HG02678 (cell line): ENCODE measurements at regions not wholly inside any gene's neighbourhood (a gene's known extent, or its start where the extent isn't known, plus 50 kb on each side); places are given as distances from the start of the nearest gene placed in this dataset.

ENCODE experiments used
- ATAC-seq: cut with Tn5 transposase; IDR thresholded peaks from one replicate; pipeline ENCODE4 v1.9.1; 2021; ENCODE audit warnings: mild to moderate bottlenecking, moderate library complexity; ENCODE audit not compliant: unreplicated experiment

GRCh38 chr2:14355102-14355501 is 277.4 kb upstream of the LRATD1 start:
- no peak for ATAC-seq

GRCh38 chr2:14358339-14358738 is 274.2 kb upstream of the LRATD1 start:
- ATAC-seq: no peak

- ATAC-seq: no peak
These were observed 273.7 kb upstream of the LRATD1 start for GRCh38 chr2:14358774-14359173.

- no peak for ATAC-seq
These were observed 269.4 kb upstream of the LRATD1 start for GRCh38 chr2:14363137-14363536.

- ATAC-seq: no peak
These were observed 268.5 kb upstream of the LRATD1 start for GRCh38 chr2:14363976-14364375.

GRCh38 chr2:14364471-14364870 is 268.0 kb upstream of the LRATD1 start:
- no peak for ATAC-seq

GRCh38 chr2:14385043-14385442 is 247.5 kb upstream of the LRATD1 start:
- no peak for ATAC-seq

- no peak for ATAC-seq
These were observed 245.2 kb upstream of the LRATD1 start for GRCh38 chr2:14387332-14387731.

GRCh38 chr2:14388724-14389123 is 243.8 kb upstream of the LRATD1 start:
- ATAC-seq: no peak

- ATAC-seq: no peak
These were observed 235.9 kb upstream of the LRATD1 start for GRCh38 chr2:14396533-14397083.

GRCh38 chr2:14398641-14399040 is 233.9 kb upstream of the LRATD1 start:
- ATAC-seq: no peak

- peak; percentile 59 for ATAC-seq
These were observed 230.6 kb upstream of the LRATD1 start for GRCh38 chr2:14401873-14402272.

- ATAC-seq: no peak
These were observed 223.8 kb upstream of the LRATD1 start for GRCh38 chr2:14408695-14409094.

- no peak for ATAC-seq
These were observed 215.0 kb upstream of the LRATD1 start for GRCh38 chr2:14417551-14417950.

GRCh38 chr2:14418115-14418514 is 214.4 kb upstream of the LRATD1 start:
- no peak for ATAC-seq

GRCh38 chr2:14420851-14421250 is 211.7 kb upstream of the LRATD1 start:
- ATAC-seq: peak; percentile 27

- ATAC-seq: no peak
These were observed 210.1 kb upstream of the LRATD1 start for GRCh38 chr2:14422426-14422825.

GRCh38 chr2:14423145-14423906 is 209.2 kb upstream of the LRATD1 start:
- peak; percentile 42 for ATAC-seq

GRCh38 chr2:14424478-14425390 is 207.8 kb upstream of the LRATD1 start:
- peak; percentile 69 for ATAC-seq

GRCh38 chr2:14425869-14426268 is 206.6 kb upstream of the LRATD1 start:
- ATAC-seq: no peak

- no peak for ATAC-seq
These were observed 204.5 kb upstream of the LRATD1 start for GRCh38 chr2:14428056-14428455.
